ENCODE measurements at regions not wholly inside any gene's neighbourhood (a gene's known extent, or its start where the extent isn't known, plus 50 kb on each side); places are given as distances from the start of the nearest gene placed in this dataset.

DNA sequence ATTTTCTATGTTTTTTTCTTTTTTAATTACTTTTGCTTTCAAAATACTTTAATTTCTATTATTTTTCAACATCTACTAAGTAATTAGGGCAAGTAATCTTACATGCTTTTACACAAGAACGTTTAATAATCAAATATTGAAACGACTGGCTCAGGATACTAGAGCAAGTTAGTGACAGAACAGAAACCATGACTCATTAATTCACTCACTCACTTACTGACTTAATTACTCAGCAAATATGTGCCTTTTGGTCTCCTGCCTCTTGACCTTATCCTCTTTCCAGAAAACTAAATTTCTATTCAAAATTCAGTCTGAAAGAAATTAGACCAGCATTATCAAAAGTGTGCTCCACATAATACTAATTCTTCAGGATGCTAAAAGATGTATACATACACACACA lies 314.9 kb upstream of the TEX13C start:
- no peak for FAIRE-seq
- H3K4me2 ChIP-seq (ENCODE audit: insufficient read depth in 1 of 2, low read depth in 2 of 2, low read length in 2 of 2) = no peak overlapping the region
- no peak overlapping the region for H2BK120ac ChIP-seq (replicated peaks; ENCODE audit: low read depth, low read length)
- H3K4ac ChIP-seq (replicated peaks; ENCODE audit: insufficient read length, low read depth, low read length) = no peak overlapping the region
- no peak overlapping the region for H2AFZ ChIP-seq (ENCODE audit: low read length)
- no peak overlapping the region for H2BK20ac ChIP-seq (ENCODE audit: low read length)
- no peak overlapping the region for H3K9ac ChIP-seq (replicated peaks in 1 of 4; ENCODE audit: extremely low read depth in 1 of 4, low read depth in 3 of 4, low read length in 3 of 4)
- H4K91ac ChIP-seq (replicated peaks; ENCODE audit: insufficient read length, low read length) = no peak overlapping the region
- CTCF ChIA-PET (ENCODE audit: partially characterized antibody) = no interaction called here
- H3K79me1 ChIP-seq (ENCODE audit: low read depth, low read length) = no peaks in the 10 kb centered on the region
- TF ChIP-seq KDM5A (IDR thresholded peaks at IDR 0.05; ENCODE audit: low read length) (no peak), BACH1 (IDR thresholded peaks at IDR 0.05; ENCODE audit: low read length) (peak; percentile 84), MAFK (IDR thresholded peaks at IDR 0.05; ENCODE audit: low read depth, low read length) (0 out of 2 replicates have a peak, but pooled peaks have one; percentile 17)
- H3K56ac ChIP-seq (replicated peaks; ENCODE audit: insufficient read length, low read depth, low read length) = no peak overlapping the region
- 88% methylated on average over 2 of the region's 2 CpGs; no CpG with 5 or more reads in 1 of the 2 experiments for WGBS, 2 experiments (ENCODE audit: extremely low coverage in 1 of 2, insufficient coverage in 1 of 2, insufficient read length in 1 of 2, insufficient replicate concordance in 2 of 2, low coverage in 1 of 2, low lambda C conversion rate in 2 of 2, missing lambda C conversion rate in 1 of 2)
- H3K27ac ChIP-seq (ENCODE audit: low read depth, low read length) = no peak overlapping the region
- no peak overlapping the region for H2AK5ac ChIP-seq (ENCODE audit: low read depth, low read length)
- H4K8ac ChIP-seq (ENCODE audit: extremely low read depth, insufficient read depth, low read length) = no peak overlapping the region
- no peak overlapping the region for H2BK12ac ChIP-seq (ENCODE audit: low read depth, low read length)
- no peaks in the 10 kb centered on the region for H4K20me1 ChIP-seq (replicated peaks in 1 of 2; ENCODE audit: control insufficient read depth in 1 of 2, insufficient read depth in 2 of 2, low read length in 2 of 2)
- no peaks in the 10 kb centered on the region for H3K9me3 ChIP-seq (ENCODE audit: insufficient read depth in 2 of 2, low read depth in 1 of 2, low read length in 1 of 2)
- H3K14ac ChIP-seq (ENCODE audit: insufficient read length) = no peak overlapping the region
- H3K27me3 ChIP-seq (replicated peaks in 1 of 4; ENCODE audit: control insufficient read depth in 3 of 4, extremely low read depth in 1 of 4, insufficient read depth in 3 of 4, low read length in 3 of 4) = no peaks in the 10 kb centered on the region
- H3K79me2 ChIP-seq (ENCODE audit: control insufficient read depth in 1 of 2, insufficient read depth in 2 of 2, low read length in 2 of 2) = no peaks in the 10 kb centered on the region
- H3K36me3 ChIP-seq (ENCODE audit: control insufficient read depth in 2 of 4, insufficient read depth in 4 of 4, low read length in 3 of 4) = no peaks in the 10 kb centered on the region
- H3K23ac ChIP-seq (ENCODE audit: insufficient read length) = no peak overlapping the region
- H4K5ac ChIP-seq (ENCODE audit: insufficient read length, low read depth, low read length) = no peak overlapping the region
- POLR2A ChIA-PET (ENCODE audit: partially characterized antibody) = no interaction called here
- no peak overlapping the region for H3K18ac ChIP-seq (ENCODE audit: extremely low read depth, low read length)
- H3K4me1 ChIP-seq (replicated peaks in 1 of 4; ENCODE audit: control insufficient read depth in 3 of 4, insufficient read depth in 4 of 4, low read length in 3 of 4) = peaks cover 0 to 2% (median 0%) of the 10 kb centered on the region in 4 experiments; a peak in 1 of 7 replicates
- no peak overlapping the region for H2BK15ac ChIP-seq (ENCODE audit: low read length)
- H2BK5ac ChIP-seq (ENCODE audit: low read depth, low read length) = no peak overlapping the region
- H3K4me3 ChIP-seq (ENCODE audit: extremely low read depth in 1 of 4, insufficient read depth in 2 of 4, low read depth in 3 of 4, low read length in 4 of 4) = no peak overlapping the region
- no peaks in the 10 kb centered on the region for H3K23me2 ChIP-seq (ENCODE audit: low read depth, low read length)
- no peak for DNase-seq (ENCODE audit: low read depth in 1 of 2, low spot score in 2 of 2)

Data from H1 (cell line).